Neural progenitor cell (in vitro differentiated cells): ENCODE measurements at regions not wholly inside any gene's neighbourhood (a gene's known extent, or its start where the extent isn't known, plus 50 kb on each side); places are given as distances from the start of the nearest gene placed in this dataset.

Source experiments
- DNase-seq: peaks from one replicate; pipeline ENCODE4 v3.0.0-alpha.2; 2016; ENCODE audit warnings: low spot score
- H2AFZ ChIP-seq: fragments of 200-600 bp; sonication (generic); replicated peaks from 2 replicates; pipeline ENCODE4 v1.6.1; 2016; ENCODE audit warnings: antibody characterized with exemption
- H3F3A ChIP-seq: fragments of 200-600 bp; sonication (generic); 2 replicates; pipeline ENCODE4 v1.6.1; 2016; ENCODE audit warnings: antibody characterized with exemption, low read depth
- H3K27ac ChIP-seq: fragments of 200-600 bp; sonication (generic); 2 replicates; pipeline ENCODE4 v1.5.1; 2016; ENCODE audit warnings: mild to moderate bottlenecking
- H3K27me3 ChIP-seq: fragments of 200-600 bp; sonication (generic); 2 replicates; pipeline ENCODE4 v1.6.1; 2016; ENCODE audit warnings: mild to moderate bottlenecking, moderate library complexity
- H3K36me3 ChIP-seq: fragments of 200-600 bp; sonication (generic); 2 replicates; pipeline ENCODE4 v1.5.1; 2016
- H3K4me1 ChIP-seq: fragments of 200-600 bp; sonication (generic); 2 replicates; pipeline ENCODE4 v1.6.1; 2016; ENCODE audit warnings: mixed run types
- H3K4me2 ChIP-seq: fragments of 200-600 bp; sonication (generic); 2 replicates; pipeline ENCODE4 v1.6.1; 2016
- H3K4me3 ChIP-seq: fragments of 200-600 bp; sonication (generic); 2 replicates; pipeline ENCODE4 v1.5.1; 2016
- H3K79me2 ChIP-seq: fragments of 200-600 bp; sonication (generic); 2 replicates; pipeline ENCODE4 v1.6.1; 2016; ENCODE audit warnings: low read depth
- H3K9ac ChIP-seq: fragments of 200-600 bp; sonication (generic); 2 replicates; pipeline ENCODE4 v1.6.1; 2016
- H3K9me3 ChIP-seq: fragments of 200-600 bp; sonication (generic); 2 replicates; pipeline ENCODE4 v1.5.1; 2016; ENCODE audit warnings: low read depth
- H4K20me1 ChIP-seq: fragments of 200-600 bp; sonication (generic); 2 replicates; pipeline ENCODE4 v1.6.1; 2016; ENCODE audit warnings: low read depth
- H3K27ac Mint-ChIP-seq: 3 replicates; pipeline ENCODE4 v1.8.0; 2021; ENCODE audit warnings: mixed read lengths
- H3K27me3 Mint-ChIP-seq: 2 replicates; pipeline ENCODE4 v1.8.0; 2022; ENCODE audit warnings: low read depth, mild to moderate bottlenecking, inconsistent platforms, moderate library complexity, mixed read lengths; ENCODE audit not compliant: insufficient read depth
- H3K36me3 Mint-ChIP-seq: 3 replicates; pipeline ENCODE4 v1.8.0; 2021; ENCODE audit warnings: mixed read lengths
- H3K4me1 Mint-ChIP-seq: 3 replicates; pipeline ENCODE4 v1.8.0; 2021; ENCODE audit warnings: mixed read lengths
- H3K4me3 Mint-ChIP-seq: 3 replicates; pipeline ENCODE4 v1.8.0; 2021; ENCODE audit warnings: mild to moderate bottlenecking, moderate library complexity, mixed read lengths
- H3K9me3 Mint-ChIP-seq: 3 replicates; pipeline ENCODE4 v1.8.0; 2020; ENCODE audit warnings: mixed read lengths
- CTCF ChIP-seq: fragments of 200-600 bp; sonication (generic); IDR thresholded peaks from 2 replicates; pipeline ENCODE4 v1.5.1; 2017; ENCODE audit warnings: antibody characterized with exemption, mild to moderate bottlenecking
- EZH2 ChIP-seq: fragments of 200-600 bp; sonication (generic); IDR thresholded peaks from 2 replicates; pipeline ENCODE4 v1.6.1; 2017; ENCODE audit warnings: antibody characterized with exemption, mild to moderate bottlenecking, moderate library complexity
- EZH2phosphoT487 ChIP-seq: fragments of 200-600 bp; sonication (generic); IDR thresholded peaks from 2 replicates; pipeline ENCODE4 v1.6.1; 2017; ENCODE audit warnings: antibody characterized with exemption

- peaks cover 3% of the 10 kb centered on the region for H3K4me1 ChIP-seq
- no peak overlapping the region for H3K9ac ChIP-seq
- H3K4me3 ChIP-seq = no peak overlapping the region
- no peak for TF ChIP-seq EZH2phosphoT487
- TF ChIP-seq EZH2 = no peak
- no peak for TF ChIP-seq CTCF
- Mint-ChIP-seq H3K9me3 (peaks cover 4% of the 10 kb centered on the region), H3K36me3 (no peaks in the 10 kb centered on the region), H3K27me3 (no peaks in the 10 kb centered on the region), H3K27ac (no peak overlapping the region), H3K4me3 (no peak overlapping the region), H3K4me1 (no peaks in the 10 kb centered on the region)
- H3K9me3 ChIP-seq = no peaks in the 10 kb centered on the region
- no peak overlapping the region for H2AFZ ChIP-seq
- no peaks in the 10 kb centered on the region for H4K20me1 ChIP-seq
- H3K79me2 ChIP-seq = no peaks in the 10 kb centered on the region
- H3K4me2 ChIP-seq = no peak overlapping the region
- no peak overlapping the region for H3K27ac ChIP-seq
- H3K27me3 ChIP-seq = no peaks in the 10 kb centered on the region
- no peak for DNase-seq
- no peaks in the 10 kb centered on the region for H3K36me3 ChIP-seq
- H3F3A ChIP-seq = no peaks in the 10 kb centered on the region
These were observed 1862.7 kb downstream of the STIM2 start for GRCh38 chr4:28723371-28723770.

DNA sequence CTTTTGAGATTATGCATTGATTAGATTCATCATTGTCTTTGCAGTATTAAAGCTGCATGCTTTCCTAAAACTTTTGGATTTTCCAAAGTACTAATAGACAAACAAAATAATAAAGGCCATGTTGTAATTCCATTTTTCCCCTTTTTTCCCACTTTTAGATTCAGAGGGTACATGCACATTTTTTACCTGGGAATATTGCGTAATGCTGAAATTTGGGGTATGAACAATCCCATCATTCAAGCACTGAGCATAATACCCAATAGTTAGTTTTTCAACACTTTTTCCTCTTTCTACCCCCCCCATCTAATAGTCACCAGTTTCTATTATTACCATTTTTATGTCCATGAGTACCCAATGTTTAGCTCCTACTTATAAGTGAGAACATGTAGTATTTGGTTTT, 1863.6 kb downstream of the STIM2 start:
- Histone ChIP-seq H3K4me2 (no peak overlapping the region), H3K36me3 (no peaks in the 10 kb centered on the region), H2AFZ (no peak overlapping the region), H3K4me1 (peaks cover 3% of the 10 kb centered on the region), H3K27me3 (no peaks in the 10 kb centered on the region), H3K9me3 (no peaks in the 10 kb centered on the region), H3F3A (no peaks in the 10 kb centered on the region), H4K20me1 (no peaks in the 10 kb centered on the region), H3K79me2 (no peaks in the 10 kb centered on the region), H3K27ac (no peak overlapping the region), H3K4me3 (no peak overlapping the region), H3K9ac (no peak overlapping the region)
- TF ChIP-seq EZH2 (no peak), CTCF (no peak), EZH2phosphoT487 (no peak)
- Mint-ChIP-seq H3K27me3 (no peaks in the 10 kb centered on the region), H3K27ac (no peak overlapping the region), H3K4me1 (no peaks in the 10 kb centered on the region), H3K36me3 (no peaks in the 10 kb centered on the region), H3K9me3 (peaks cover 4% of the 10 kb centered on the region), H3K4me3 (no peak overlapping the region)
- DNase-seq = no peak

- no peak for DNase-seq
- Mint-ChIP-seq H3K9me3 (peaks cover 6% of the 10 kb centered on the region), H3K4me1 (no peaks in the 10 kb centered on the region), H3K27me3 (no peaks in the 10 kb centered on the region), H3K27ac (no peak overlapping the region), H3K4me3 (no peak overlapping the region), H3K36me3 (no peaks in the 10 kb centered on the region)
- Histone ChIP-seq H3K9ac (no peak overlapping the region), H3K4me1 (no peaks in the 10 kb centered on the region), H2AFZ (no peak overlapping the region), H3K4me3 (no peak overlapping the region), H3K36me3 (no peaks in the 10 kb centered on the region), H3K27ac (no peak overlapping the region), H3K9me3 (no peaks in the 10 kb centered on the region), H4K20me1 (no peaks in the 10 kb centered on the region), H3F3A (no peaks in the 10 kb centered on the region), H3K79me2 (no peaks in the 10 kb centered on the region), H3K27me3 (no peaks in the 10 kb centered on the region), H3K4me2 (no peak overlapping the region)
- TF ChIP-seq EZH2phosphoT487 = no peak
- no peak for TF ChIP-seq EZH2
- no peak for TF ChIP-seq CTCF
These were observed 1869.7 kb downstream of the STIM2 start for GRCh38 chr4:28730304-28730703.

DNA sequence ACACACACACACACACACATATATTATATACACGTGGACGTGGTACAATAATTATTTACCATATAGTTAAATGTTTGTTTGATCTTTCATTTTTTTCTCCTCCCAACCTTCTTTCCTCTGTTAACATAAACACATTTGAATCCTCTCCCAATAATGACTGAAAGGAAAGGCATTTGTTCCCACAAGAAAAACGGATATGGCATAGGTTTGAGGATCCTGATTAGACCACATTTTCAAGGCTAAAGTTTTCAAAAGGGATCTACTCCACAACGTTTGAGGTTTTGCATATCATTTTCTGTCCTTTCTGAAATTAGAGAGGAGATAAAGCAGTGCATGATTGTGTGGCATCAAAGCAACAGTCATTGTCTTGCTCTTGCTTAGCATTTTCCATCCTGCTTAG, 1883.4 kb downstream of the STIM2 start:
- Histone ChIP-seq H3K9ac (no peak overlapping the region), H2AFZ (no peak overlapping the region), H3K27me3 (no peaks in the 10 kb centered on the region), H3K4me3 (no peak overlapping the region), H4K20me1 (no peaks in the 10 kb centered on the region), H3K27ac (no peak overlapping the region), H3K4me1 (no peaks in the 10 kb centered on the region), H3K9me3 (no peaks in the 10 kb centered on the region), H3K79me2 (no peaks in the 10 kb centered on the region), H3K36me3 (no peaks in the 10 kb centered on the region), H3F3A (no peaks in the 10 kb centered on the region), H3K4me2 (no peak overlapping the region)
- Mint-ChIP-seq H3K27ac (no peak overlapping the region), H3K36me3 (no peaks in the 10 kb centered on the region), H3K9me3 (peaks cover 2% of the 10 kb centered on the region), H3K4me3 (no peak overlapping the region), H3K4me1 (no peaks in the 10 kb centered on the region), H3K27me3 (peaks cover 2% of the 10 kb centered on the region)
- DNase-seq = no peak
- TF ChIP-seq CTCF = no peak
- TF ChIP-seq EZH2 = no peak
- TF ChIP-seq EZH2phosphoT487 = no peak
